Natural killer cell (primary cell): ENCODE measurements at regions not wholly inside any gene's neighbourhood (a gene's known extent, or its start where the extent isn't known, plus 50 kb on each side); places are given as distances from the start of the nearest gene placed in this dataset.

Source experiments
- ATAC-seq, 3 donors: fragments of 150-1000 bp in 2 of 3; fragments of 200-7000 bp in 1 of 3; cut with Tn5 transposase; 1 replicate in 1 of 3; 2 replicates in 2 of 3; pipeline ENCODE4 v1.10.0; 2021; ENCODE audit warnings: mild to moderate bottlenecking in 2 of 3, moderate library complexity in 2 of 3
- DNase-seq, 2 donors: peaks; one replicate each; pipeline versions ENCODE4 v3.0.0 to v3.0.0-alpha.2; 2013 to 2021; ENCODE audit warnings: mixed read lengths in 1 of 2
- H3K27ac ChIP-seq: one replicate; pipeline ENCODE4 v1.5.1; 2013; ENCODE audit warnings: mild to moderate bottlenecking, low read length
- H3K27me3 ChIP-seq: one replicate; pipeline ENCODE4 v1.6.1; 2013; ENCODE audit warnings: low read length; ENCODE audit not compliant: control insufficient read depth, insufficient read depth
- H3K36me3 ChIP-seq: one replicate; pipeline ENCODE4 v1.6.1; 2013; ENCODE audit warnings: low read length; ENCODE audit not compliant: control insufficient read depth, insufficient read depth
- H3K4me1 ChIP-seq: one replicate; pipeline ENCODE4 v1.6.1; 2013; ENCODE audit warnings: low read length; ENCODE audit not compliant: control insufficient read depth, insufficient read depth
- H3K4me3 ChIP-seq: one replicate; pipeline ENCODE4 v1.5.1; 2013; ENCODE audit warnings: low read length
- H3K9me3 ChIP-seq: one replicate; pipeline ENCODE4 v1.6.1; 2013; ENCODE audit warnings: low read length; ENCODE audit not compliant: control insufficient read depth, insufficient read depth
- H3K27ac Mint-ChIP-seq, 2 donors: one replicate each; pipeline ENCODE4 v1.8.0; 2022; ENCODE audit warnings: mild to moderate bottlenecking in 2 of 2, mixed read lengths in 2 of 2, moderate library complexity in 1 of 2
- H3K27me3 Mint-ChIP-seq, 2 donors: one replicate each; pipeline ENCODE4 v1.8.0; 2022; ENCODE audit warnings: low read depth in 2 of 2, mixed read lengths in 2 of 2
- H3K36me3 Mint-ChIP-seq: one replicate; pipeline ENCODE4 v1.8.0; 2022; ENCODE audit warnings: mixed read lengths
- H3K4me1 Mint-ChIP-seq, 2 donors: one replicate each; pipeline ENCODE4 v1.8.0; 2022; ENCODE audit warnings: mixed read lengths in 2 of 2
- H3K4me3 Mint-ChIP-seq: one replicate; pipeline ENCODE4 v1.8.0; 2022; ENCODE audit warnings: mild to moderate bottlenecking, moderate library complexity, mixed read lengths
- H3K9me3 Mint-ChIP-seq, 2 donors: one replicate each; pipeline ENCODE4 v1.8.0; 2022; ENCODE audit warnings: mixed read lengths in 2 of 2
- WGBS: methylation state at CpG from one replicate; pipeline ENCODE4 v1.1.7; 2013; ENCODE audit warnings: missing lambda C conversion rate; ENCODE audit not compliant: insufficient coverage; 5-methylcytosine and 5-hydroxymethylcytosine counted together
- intact Hi-C: fragments of 100-400 bp; cut with micrococcal nuclease; formaldehyde crosslinking; loops from one replicate; pipeline ENCODE4 v1.14.2; 2022
- TF ChIP-seq, protein P1 (sequence below): fragments of 200-600 bp; IDR thresholded peaks from one replicate; pipeline ENCODE4 v1.8.0; 2022; ENCODE audit warnings: antibody characterized with exemption

DNA sequence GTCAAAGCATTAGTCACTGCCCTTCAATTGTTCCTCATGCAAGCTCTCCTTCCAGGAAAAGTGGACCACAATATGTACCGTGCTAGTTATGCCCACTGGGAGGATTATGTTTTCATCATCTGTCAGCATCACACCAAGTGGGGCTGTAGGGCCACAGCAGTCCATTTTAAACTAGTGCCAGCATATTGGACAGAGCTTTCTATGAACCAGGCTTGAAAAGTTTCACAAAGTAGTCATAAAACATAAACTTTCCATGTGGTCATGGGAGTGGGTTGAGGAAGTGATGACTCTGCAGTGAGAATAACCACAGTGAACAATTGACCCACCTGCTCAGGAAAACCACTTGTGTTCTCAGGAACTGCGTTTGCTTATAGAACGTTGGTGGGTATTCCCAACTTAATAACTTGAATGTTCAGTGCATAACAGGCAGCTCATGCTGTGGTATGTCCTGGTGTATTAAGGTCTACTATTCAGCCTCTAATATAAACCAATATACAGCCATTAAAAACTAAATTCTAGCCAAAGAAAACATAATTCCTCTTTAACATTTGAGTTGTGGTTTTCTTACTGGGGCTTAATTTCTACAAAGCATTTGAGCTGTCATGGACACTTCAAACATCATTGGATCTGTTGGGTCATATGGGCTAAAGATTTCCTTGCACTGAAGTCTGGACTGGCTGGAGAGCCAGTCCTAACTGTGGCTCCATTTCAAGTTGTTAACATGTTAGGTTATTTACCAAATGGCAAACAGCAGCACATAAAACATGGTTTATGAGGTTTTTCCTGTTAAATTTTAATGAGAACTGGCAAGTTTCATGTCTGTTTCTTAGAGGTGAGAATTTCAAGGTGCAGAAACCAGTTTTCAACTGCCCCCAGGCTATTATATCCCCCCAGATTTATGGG is 274.1 kb downstream of the OTOL1 start:
- Histone ChIP-seq H3K4me3 (no peak overlapping the region), H3K27ac (no peak overlapping the region), H3K4me1 (no peaks in the 10 kb centered on the region), H3K27me3 (no peaks in the 10 kb centered on the region), H3K36me3 (no peaks in the 10 kb centered on the region), H3K9me3 (no peaks in the 10 kb centered on the region)
- DNase-seq (no peak), ATAC-seq (peak in 1 of 3 donors; percentile 29)
- WGBS: 0% methylated on average over 3 of the region's 3 CpGs
- Mint-ChIP-seq H3K4me3 (no peak overlapping the region), H3K4me1 (peaks cover 4 to 5% of the 10 kb centered on the region in 2 donors), H3K27me3 (no peaks in the 10 kb centered on the region), H3K36me3 (no peaks in the 10 kb centered on the region), H3K27ac (no peak overlapping the region), H3K9me3 (peaks cover 0 to 4% of the 10 kb centered on the region in 2 donors)
- intact Hi-C loops: no loop called here
- TF ChIP-seq, protein P1, sequence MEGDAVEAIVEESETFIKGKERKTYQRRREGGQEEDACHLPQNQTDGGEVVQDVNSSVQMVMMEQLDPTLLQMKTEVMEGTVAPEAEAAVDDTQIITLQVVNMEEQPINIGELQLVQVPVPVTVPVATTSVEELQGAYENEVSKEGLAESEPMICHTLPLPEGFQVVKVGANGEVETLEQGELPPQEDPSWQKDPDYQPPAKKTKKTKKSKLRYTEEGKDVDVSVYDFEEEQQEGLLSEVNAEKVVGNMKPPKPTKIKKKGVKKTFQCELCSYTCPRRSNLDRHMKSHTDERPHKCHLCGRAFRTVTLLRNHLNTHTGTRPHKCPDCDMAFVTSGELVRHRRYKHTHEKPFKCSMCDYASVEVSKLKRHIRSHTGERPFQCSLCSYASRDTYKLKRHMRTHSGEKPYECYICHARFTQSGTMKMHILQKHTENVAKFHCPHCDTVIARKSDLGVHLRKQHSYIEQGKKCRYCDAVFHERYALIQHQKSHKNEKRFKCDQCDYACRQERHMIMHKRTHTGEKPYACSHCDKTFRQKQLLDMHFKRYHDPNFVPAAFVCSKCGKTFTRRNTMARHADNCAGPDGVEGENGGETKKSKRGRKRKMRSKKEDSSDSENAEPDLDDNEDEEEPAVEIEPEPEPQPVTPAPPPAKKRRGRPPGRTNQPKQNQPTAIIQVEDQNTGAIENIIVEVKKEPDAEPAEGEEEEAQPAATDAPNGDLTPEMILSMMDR: no peak

DNA sequence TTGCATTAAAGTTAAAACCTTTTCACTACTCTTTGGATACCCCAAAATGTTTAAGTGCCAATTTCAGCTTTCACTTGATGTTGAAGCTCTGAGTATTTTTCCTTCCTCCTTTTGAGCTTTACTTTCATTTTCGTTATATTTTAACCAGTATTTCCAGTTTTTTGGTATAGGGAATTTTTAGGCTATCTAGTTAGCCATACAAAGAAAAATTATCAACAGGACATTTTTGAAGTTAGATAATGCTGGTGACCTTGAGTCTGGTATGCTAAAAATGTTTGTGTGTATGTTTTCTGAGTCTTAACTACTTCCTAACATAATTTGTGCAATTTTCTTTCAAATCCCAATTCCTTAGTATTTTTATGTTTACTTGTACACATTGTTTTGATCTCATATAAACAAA is 284.8 kb downstream of the OTOL1 start:
- Histone ChIP-seq H3K27me3 (no peaks in the 10 kb centered on the region), H3K27ac (no peak overlapping the region), H3K4me3 (no peak overlapping the region), H3K4me1 (no peaks in the 10 kb centered on the region), H3K9me3 (peaks cover 5% of the 10 kb centered on the region), H3K36me3 (no peaks in the 10 kb centered on the region)
- DNase-seq: no peak
- Mint-ChIP-seq H3K4me3 (no peak overlapping the region), H3K27me3 (no peaks in the 10 kb centered on the region), H3K27ac (no peak overlapping the region), H3K4me1 (no peaks in the 10 kb centered on the region), H3K36me3 (no peaks in the 10 kb centered on the region), H3K9me3 (peaks cover 3 to 6% of the 10 kb centered on the region in 2 donors)
- intact Hi-C loops: no loop called here
- TF ChIP-seq, protein P1: no peak
- no CpG with 5 or more reads among the region's 1 CpG for WGBS
- ATAC-seq: no peak

DNA sequence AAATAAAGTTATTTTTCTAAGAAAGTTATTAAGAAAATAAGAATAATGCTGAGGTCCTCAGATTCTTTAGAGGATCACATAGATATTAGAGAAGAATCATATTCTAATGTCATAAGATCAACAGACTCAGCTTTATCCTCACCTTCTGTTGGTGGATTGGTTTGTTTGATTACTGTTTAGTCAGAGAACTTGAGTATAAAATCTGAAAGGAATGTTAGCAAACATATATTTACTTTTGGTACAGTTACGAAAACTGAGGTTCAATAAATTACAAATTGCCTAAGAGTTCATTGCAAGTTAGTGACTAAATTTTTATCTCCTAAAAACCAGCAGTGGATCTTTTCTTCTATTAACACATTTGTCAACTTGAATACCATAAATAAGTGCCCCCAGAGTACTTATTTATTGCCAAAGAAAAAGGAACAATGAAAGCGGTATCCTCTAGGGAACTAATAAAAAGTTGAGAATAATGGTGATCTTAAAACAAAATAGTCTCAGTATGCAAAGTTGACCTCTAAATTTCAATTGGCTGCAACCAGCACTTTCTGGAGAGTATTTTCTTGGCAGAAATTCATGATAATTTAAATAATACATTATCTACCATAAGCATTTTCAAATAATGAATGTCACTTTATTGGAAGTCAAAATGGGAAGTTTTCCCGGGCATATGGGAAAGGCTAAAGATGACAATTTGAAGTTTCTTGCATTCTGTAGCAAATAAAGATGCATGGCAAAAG is 296.8 kb downstream of the OTOL1 start:
- no peak overlapping the region for H3K27ac Mint-ChIP-seq
- intact Hi-C loops: no loop called here
- Histone ChIP-seq H3K9me3 (no peaks in the 10 kb centered on the region), H3K4me1 (no peaks in the 10 kb centered on the region), H3K27me3 (no peaks in the 10 kb centered on the region), H3K4me3 (no peak overlapping the region), H3K36me3 (no peaks in the 10 kb centered on the region), H3K27ac (no peak overlapping the region)
- peaks cover 5 to 8% of the 10 kb centered on the region in 2 donors for H3K9me3 Mint-ChIP-seq
- WGBS: 100% methylated on average over 1 of the region's 3 CpGs
- TF ChIP-seq, protein P1: no peak
- no peaks in the 10 kb centered on the region for H3K4me1 Mint-ChIP-seq
- no peak for DNase-seq
- H3K36me3 Mint-ChIP-seq: peaks cover 8% of the 10 kb centered on the region
- no peak for ATAC-seq
- no peaks in the 10 kb centered on the region for H3K27me3 Mint-ChIP-seq
- no peak overlapping the region for H3K4me3 Mint-ChIP-seq
